Ishikawa (cell line): ENCODE measurements at regions not wholly inside any gene's neighbourhood (a gene's known extent, or its start where the extent isn't known, plus 50 kb on each side); places are given as distances from the start of the nearest gene placed in this dataset.

Experiments used
- CREB1 ChIP-seq: IDR thresholded peaks from 2 replicates; pipeline ENCODE4 v1.6.1; 2012; ENCODE audit warnings: low read depth
- EGR1 ChIP-seq: IDR thresholded peaks from 2 replicates; pipeline ENCODE4 v1.6.1; 2012
- EP300 ChIP-seq: IDR thresholded peaks from 2 replicates; pipeline ENCODE4 v1.6.1; 2012; ENCODE audit warnings: borderline replicate concordance
- NFIC ChIP-seq: IDR thresholded peaks from 2 replicates; pipeline ENCODE4 v1.6.1; 2012
- RAD21 ChIP-seq: IDR thresholded peaks from 2 replicates; pipeline ENCODE4 v1.6.1; 2012; ENCODE audit warnings: low read depth
- TAF1 ChIP-seq: IDR thresholded peaks from 2 replicates; pipeline ENCODE4 v1.6.1; 2012; ENCODE audit warnings: low read depth, mild to moderate bottlenecking
- TCF12 ChIP-seq: IDR thresholded peaks from 2 replicates; pipeline ENCODE4 v1.6.1; 2012; ENCODE audit warnings: low read depth
- ZBTB7A ChIP-seq: IDR thresholded peaks from 2 replicates; pipeline ENCODE4 v1.6.1; 2012; ENCODE audit warnings: low read depth
- TF ChIP-seq, protein P1 (sequence below): IDR thresholded peaks from 2 replicates; pipeline ENCODE4 v1.6.1; 2012
- TF ChIP-seq, protein P2 (sequence below): IDR thresholded peaks from 2 replicates; pipeline ENCODE4 v1.6.1; 2012; ENCODE audit warnings: low read depth, mild to moderate bottlenecking
- TF ChIP-seq, protein P3 (sequence below): IDR thresholded peaks from 2 replicates; pipeline ENCODE4 v1.6.1; 2012

DNA sequence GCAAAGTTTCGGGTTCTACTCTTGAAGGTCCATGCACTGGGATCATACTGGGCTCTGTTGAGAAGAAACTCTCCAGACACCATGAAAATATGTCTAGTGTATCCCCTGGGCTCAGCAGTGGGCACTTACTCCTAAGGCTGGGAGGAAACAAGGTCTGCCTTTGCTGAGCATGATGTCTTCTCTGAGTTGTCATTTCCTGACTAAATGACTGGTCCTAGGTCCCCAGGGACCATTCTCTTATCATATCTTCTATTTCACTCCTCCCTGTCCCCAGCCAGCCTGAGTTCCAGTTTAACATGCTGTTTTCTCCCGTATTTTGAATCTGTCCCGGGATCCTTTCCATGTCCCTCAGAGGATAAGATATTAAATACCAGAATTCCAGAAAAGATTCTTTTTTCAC is 225.4 kb downstream of the MTRR start:
- TF ChIP-seq TCF12 (no peak), ZBTB7A (no peak), EP300 (no peak), TAF1 (no peak), CREB1 (no peak), EGR1 (no peak), RAD21 (no peak), NFIC (no peak)
- TF ChIP-seq, protein P1, sequence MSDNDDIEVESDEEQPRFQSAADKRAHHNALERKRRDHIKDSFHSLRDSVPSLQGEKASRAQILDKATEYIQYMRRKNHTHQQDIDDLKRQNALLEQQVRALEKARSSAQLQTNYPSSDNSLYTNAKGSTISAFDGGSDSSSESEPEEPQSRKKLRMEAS = no peak
- TF ChIP-seq, protein P2, sequence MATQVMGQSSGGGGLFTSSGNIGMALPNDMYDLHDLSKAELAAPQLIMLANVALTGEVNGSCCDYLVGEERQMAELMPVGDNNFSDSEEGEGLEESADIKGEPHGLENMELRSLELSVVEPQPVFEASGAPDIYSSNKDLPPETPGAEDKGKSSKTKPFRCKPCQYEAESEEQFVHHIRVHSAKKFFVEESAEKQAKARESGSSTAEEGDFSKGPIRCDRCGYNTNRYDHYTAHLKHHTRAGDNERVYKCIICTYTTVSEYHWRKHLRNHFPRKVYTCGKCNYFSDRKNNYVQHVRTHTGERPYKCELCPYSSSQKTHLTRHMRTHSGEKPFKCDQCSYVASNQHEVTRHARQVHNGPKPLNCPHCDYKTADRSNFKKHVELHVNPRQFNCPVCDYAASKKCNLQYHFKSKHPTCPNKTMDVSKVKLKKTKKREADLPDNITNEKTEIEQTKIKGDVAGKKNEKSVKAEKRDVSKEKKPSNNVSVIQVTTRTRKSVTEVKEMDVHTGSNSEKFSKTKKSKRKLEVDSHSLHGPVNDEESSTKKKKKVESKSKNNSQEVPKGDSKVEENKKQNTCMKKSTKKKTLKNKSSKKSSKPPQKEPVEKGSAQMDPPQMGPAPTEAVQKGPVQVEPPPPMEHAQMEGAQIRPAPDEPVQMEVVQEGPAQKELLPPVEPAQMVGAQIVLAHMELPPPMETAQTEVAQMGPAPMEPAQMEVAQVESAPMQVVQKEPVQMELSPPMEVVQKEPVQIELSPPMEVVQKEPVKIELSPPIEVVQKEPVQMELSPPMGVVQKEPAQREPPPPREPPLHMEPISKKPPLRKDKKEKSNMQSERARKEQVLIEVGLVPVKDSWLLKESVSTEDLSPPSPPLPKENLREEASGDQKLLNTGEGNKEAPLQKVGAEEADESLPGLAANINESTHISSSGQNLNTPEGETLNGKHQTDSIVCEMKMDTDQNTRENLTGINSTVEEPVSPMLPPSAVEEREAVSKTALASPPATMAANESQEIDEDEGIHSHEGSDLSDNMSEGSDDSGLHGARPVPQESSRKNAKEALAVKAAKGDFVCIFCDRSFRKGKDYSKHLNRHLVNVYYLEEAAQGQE = no peak
- TF ChIP-seq, protein P3, sequence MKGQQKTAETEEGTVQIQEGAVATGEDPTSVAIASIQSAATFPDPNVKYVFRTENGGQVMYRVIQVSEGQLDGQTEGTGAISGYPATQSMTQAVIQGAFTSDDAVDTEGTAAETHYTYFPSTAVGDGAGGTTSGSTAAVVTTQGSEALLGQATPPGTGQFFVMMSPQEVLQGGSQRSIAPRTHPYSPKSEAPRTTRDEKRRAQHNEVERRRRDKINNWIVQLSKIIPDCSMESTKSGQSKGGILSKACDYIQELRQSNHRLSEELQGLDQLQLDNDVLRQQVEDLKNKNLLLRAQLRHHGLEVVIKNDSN = no peak
